Pons (tissue), 1 donor: ENCODE measurements at regions not wholly inside any gene's neighbourhood (a gene's known extent, or its start where the extent isn't known, plus 50 kb on each side); places are given as distances from the start of the nearest gene placed in this dataset.

Source experiments
- DNase-seq: peaks from one replicate; pipeline ENCODE4 v3.0.0-alpha.2; 2016; ENCODE audit warnings: low spot score

DNA sequence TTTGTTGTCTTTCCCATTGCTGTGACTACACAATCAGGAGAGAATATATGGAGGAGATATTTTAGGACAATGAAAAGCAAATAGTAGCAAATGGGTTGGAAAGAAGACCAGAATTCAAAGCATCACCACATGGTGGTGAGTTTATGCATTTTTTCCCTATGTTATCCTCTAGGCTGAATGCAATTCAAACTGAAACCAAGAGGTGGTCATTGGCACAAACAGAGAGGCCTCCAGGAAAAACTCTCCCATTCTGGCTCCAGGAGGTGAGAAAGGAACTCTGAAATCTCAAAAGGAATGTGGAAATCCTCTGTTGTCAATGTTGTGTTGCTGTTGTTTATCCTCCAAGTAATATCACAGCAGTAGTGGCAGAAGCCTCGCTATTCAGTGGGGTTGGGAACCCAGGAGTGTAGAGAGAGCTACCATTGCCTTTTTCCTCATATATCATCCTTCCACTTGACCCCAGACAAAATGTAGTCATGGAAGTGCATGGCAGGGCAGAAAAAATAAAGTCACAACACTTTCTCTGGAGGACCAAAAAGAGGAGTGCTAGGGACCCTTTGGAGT lies 819.1 kb downstream of the GRID1 start:
- no peak for DNase-seq

- DNase-seq, result peak; percentile 92
Measured at GRCh38 chr10:85548034-85548433, 818.6 kb downstream of the GRID1 start.
